Keratinocyte (primary cell): ENCODE measurements at regions not wholly inside any gene's neighbourhood (a gene's known extent, or its start where the extent isn't known, plus 50 kb on each side); places are given as distances from the start of the nearest gene placed in this dataset.

Experiments
- DNase-seq: peaks from one replicate; pipeline ENCODE4 v3.0.0-alpha.2; 2011; ENCODE audit warnings: low read depth, missing footprints, low spot score
- FAIRE-seq: peaks from 2 replicates; lab custom pipeline; 2011; peaks lifted over from hg19 to GRCh38; lab: Jason Lieb, UNC
- H2AFZ ChIP-seq: 2 replicates; pipeline ENCODE4 v1.6.0; 2012; ENCODE audit warnings: low read length, control low read depth, inconsistent platforms; ENCODE audit not compliant: control insufficient read depth
- H3K27ac ChIP-seq: 2 replicates; pipeline ENCODE4 v1.5.1; 2011; ENCODE audit warnings: low read length; ENCODE audit not compliant: control insufficient read depth, insufficient read depth
- H3K27me3 ChIP-seq: 3 replicates; pipeline ENCODE4 v1.6.0; 2011; ENCODE audit warnings: low read length; ENCODE audit not compliant: control insufficient read depth, insufficient read depth; ENCODE audit errors: extremely low read depth
- H3K36me3 ChIP-seq, 2 experiments: 2 replicates in 1 of 2; 3 replicates in 1 of 2; pipeline ENCODE4 v1.5.1; 2011; ENCODE audit warnings: low read length in 2 of 2, mild to moderate bottlenecking in 1 of 2; ENCODE audit not compliant: control insufficient read depth in 2 of 2, insufficient read depth in 2 of 2; ENCODE audit errors: extremely low read depth in 1 of 2
- H3K4me1 ChIP-seq: 3 replicates; pipeline ENCODE4 v1.5.1; 2011; ENCODE audit warnings: low read length; ENCODE audit not compliant: control insufficient read depth, insufficient read depth; ENCODE audit errors: extremely low read depth
- H3K4me2 ChIP-seq: 3 replicates; pipeline ENCODE4 v1.6.0; 2011; ENCODE audit warnings: low read depth, low read length; ENCODE audit not compliant: control insufficient read depth, insufficient read depth; ENCODE audit errors: extremely low read depth
- H3K4me3 ChIP-seq, 3 experiments: fragments of 200-600 bp in 1 of 3; sonication (generic) in 1 of 3; 2 replicates in 2 of 3; 3 replicates in 1 of 3; pipeline ENCODE4 v1.5.1; 2011 to 2016; ENCODE audit warnings: low read length in 3 of 3, mild to moderate bottlenecking in 3 of 3, control low read depth in 2 of 3, inconsistent platforms in 1 of 3, low read depth in 1 of 3, mixed read lengths in 1 of 3, mixed run types in 1 of 3, moderate library complexity in 1 of 3; ENCODE audit not compliant: control insufficient read depth in 2 of 3, insufficient read depth in 2 of 3; ENCODE audit errors: extremely low read depth in 1 of 3
- H3K79me2 ChIP-seq: 2 replicates; pipeline ENCODE4 v1.6.0; 2012; ENCODE audit warnings: low read length; ENCODE audit not compliant: control insufficient read depth, insufficient read depth
- H3K9ac ChIP-seq: 3 replicates; pipeline ENCODE4 v1.6.0; 2011; ENCODE audit warnings: low read length; ENCODE audit not compliant: control insufficient read depth, insufficient read depth; ENCODE audit errors: extremely low read depth
- H3K9me1 ChIP-seq: 3 replicates; pipeline ENCODE4 v1.6.0; 2011; ENCODE audit warnings: low read length; ENCODE audit not compliant: control insufficient read depth, insufficient read depth; ENCODE audit errors: extremely low read depth
- H3K9me3 ChIP-seq: 2 replicates; pipeline ENCODE4 v1.5.1; 2012; ENCODE audit warnings: low read depth, low read length; ENCODE audit not compliant: control insufficient read depth
- H4K20me1 ChIP-seq: 3 replicates; pipeline ENCODE4 v1.6.0; 2011; ENCODE audit warnings: low read length; ENCODE audit not compliant: control insufficient read depth, insufficient read depth; ENCODE audit errors: extremely low read depth
- EZH2 ChIP-seq: IDR thresholded peaks from one replicate; pipeline ENCODE4 v1.6.1; 2012; ENCODE audit warnings: inconsistent platforms, mild to moderate bottlenecking, low read length, moderate library complexity
- dilution Hi-C: fragments of 300-500 bp; cut with MboI; formaldehyde crosslinking; loops from one replicate; pipeline ENCODE4 v1.7.0; 2020; ENCODE audit warnings: low sequenced_read_pairs; ENCODE audit not compliant: extremely low pct_ligation_motif_present
- TF ChIP-seq, protein P1 (sequence below), 3 experiments: IDR thresholded peaks in 1 of 3; conservative IDR thresholded peaks in 1 of 3; optimal IDR thresholded peaks in 1 of 3; 2 replicates in 2 of 3; 3 replicates in 1 of 3; pipeline versions ENCODE3 to v1.5.1; 2011; ENCODE audit warnings: low read length in 3 of 3, mild to moderate bottlenecking in 3 of 3, moderate library complexity in 2 of 3, control low read depth in 1 of 3, inconsistent platforms in 1 of 3; ENCODE audit not compliant: insufficient read depth in 2 of 3; ENCODE audit errors: extremely low read depth in 1 of 3

DNA sequence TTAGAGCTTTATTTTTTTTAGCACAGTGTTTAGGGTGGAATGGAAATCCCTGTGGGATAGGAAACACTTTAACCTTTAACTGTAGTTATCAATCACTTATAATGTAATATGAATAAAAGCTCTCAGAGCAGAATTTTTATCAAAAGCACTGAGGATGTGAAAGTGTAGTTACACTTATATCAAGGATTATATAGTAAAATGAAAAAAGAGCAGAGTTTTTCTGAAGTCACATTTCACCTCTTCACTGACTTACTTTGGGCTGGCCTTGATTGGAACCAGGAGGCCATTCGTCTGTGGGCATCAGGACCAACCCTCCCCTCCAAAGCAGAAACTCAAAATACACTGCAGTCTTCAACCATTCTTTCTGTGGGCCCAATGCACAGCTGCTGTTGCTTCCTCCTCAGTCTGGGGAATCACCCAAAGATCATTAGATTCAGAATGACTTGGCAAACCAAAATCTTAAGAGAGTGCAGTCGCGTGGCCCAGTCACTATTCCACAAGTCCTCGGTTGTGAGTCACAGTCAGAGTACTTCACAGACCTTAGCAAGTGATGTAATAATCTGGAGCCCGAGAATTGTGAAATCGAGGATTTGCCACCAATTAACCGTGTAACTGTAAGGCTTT is 132.6 kb upstream of the COL8A1 start:
- FAIRE-seq = peak; percentile 36
- Histone ChIP-seq H3K36me3 (no peaks in the 10 kb centered on the region), H4K20me1 (no peaks in the 10 kb centered on the region), H3K4me3 (no peak overlapping the region), H3K79me2 (no peaks in the 10 kb centered on the region), H3K4me2 (peak overlapping the region; percentile 42), H3K4me1 (peaks cover 8% of the 10 kb centered on the region), H3K9ac (no peak overlapping the region), H3K9me3 (no peaks in the 10 kb centered on the region), H3K9me1 (peaks cover 3% of the 10 kb centered on the region), H3K27ac (peak overlapping the region; percentile 66), H2AFZ (peak overlapping the region; percentile 20), H3K27me3 (no peaks in the 10 kb centered on the region)
- dilution Hi-C loops = no loop called here
- DNase-seq = peak; percentile 58
- TF ChIP-seq, protein P1, sequence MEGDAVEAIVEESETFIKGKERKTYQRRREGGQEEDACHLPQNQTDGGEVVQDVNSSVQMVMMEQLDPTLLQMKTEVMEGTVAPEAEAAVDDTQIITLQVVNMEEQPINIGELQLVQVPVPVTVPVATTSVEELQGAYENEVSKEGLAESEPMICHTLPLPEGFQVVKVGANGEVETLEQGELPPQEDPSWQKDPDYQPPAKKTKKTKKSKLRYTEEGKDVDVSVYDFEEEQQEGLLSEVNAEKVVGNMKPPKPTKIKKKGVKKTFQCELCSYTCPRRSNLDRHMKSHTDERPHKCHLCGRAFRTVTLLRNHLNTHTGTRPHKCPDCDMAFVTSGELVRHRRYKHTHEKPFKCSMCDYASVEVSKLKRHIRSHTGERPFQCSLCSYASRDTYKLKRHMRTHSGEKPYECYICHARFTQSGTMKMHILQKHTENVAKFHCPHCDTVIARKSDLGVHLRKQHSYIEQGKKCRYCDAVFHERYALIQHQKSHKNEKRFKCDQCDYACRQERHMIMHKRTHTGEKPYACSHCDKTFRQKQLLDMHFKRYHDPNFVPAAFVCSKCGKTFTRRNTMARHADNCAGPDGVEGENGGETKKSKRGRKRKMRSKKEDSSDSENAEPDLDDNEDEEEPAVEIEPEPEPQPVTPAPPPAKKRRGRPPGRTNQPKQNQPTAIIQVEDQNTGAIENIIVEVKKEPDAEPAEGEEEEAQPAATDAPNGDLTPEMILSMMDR (optimal IDR thresholded peaks at IDR 0.05 in 1 of 3, IDR thresholded peaks at IDR 0.05 in 1 of 3, conservative IDR thresholded peaks at IDR 0.05 in 1 of 3; ENCODE audit: extremely low read depth in 1 of 3, insufficient read depth in 2 of 3, low read length in 3 of 3) = no peak
- no peak for TF ChIP-seq EZH2

DNA sequence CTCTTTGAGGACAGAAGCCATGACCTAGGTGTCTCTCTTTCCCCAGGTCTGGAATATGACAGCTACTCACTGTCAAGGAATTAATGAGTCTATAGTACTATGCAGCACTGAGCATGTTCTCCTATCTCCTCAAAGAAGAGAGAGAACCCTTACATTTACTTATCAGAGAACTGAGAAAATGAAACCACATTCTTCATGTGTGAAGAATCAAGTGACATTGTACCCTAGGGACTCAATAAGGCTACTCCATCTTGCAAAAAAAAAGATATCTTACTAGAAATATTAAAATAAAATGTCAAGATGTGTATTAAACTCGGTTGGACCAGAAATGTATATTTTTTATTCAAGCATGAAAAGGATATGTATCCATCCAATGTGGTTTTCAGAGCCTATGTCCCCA is 133.2 kb upstream of the COL8A1 start:
- Histone ChIP-seq H3K36me3 (no peaks in the 10 kb centered on the region), H4K20me1 (no peaks in the 10 kb centered on the region), H3K9me3 (no peaks in the 10 kb centered on the region), H3K9ac (no peak overlapping the region), H3K27ac (no peak overlapping the region), H3K27me3 (no peaks in the 10 kb centered on the region), H3K4me2 (no peak overlapping the region), H2AFZ (no peak overlapping the region), H3K4me1 (peaks cover 13% of the 10 kb centered on the region), H3K4me3 (no peak overlapping the region), H3K9me1 (peaks cover 3% of the 10 kb centered on the region), H3K79me2 (no peaks in the 10 kb centered on the region)
- dilution Hi-C loops = no loop called here
- TF ChIP-seq EZH2 = no peak
- TF ChIP-seq, protein P1 (optimal IDR thresholded peaks at IDR 0.05 in 1 of 3, IDR thresholded peaks at IDR 0.05 in 1 of 3, conservative IDR thresholded peaks at IDR 0.05 in 1 of 3; ENCODE audit: extremely low read depth in 1 of 3, insufficient read depth in 2 of 3, low read length in 3 of 3) = no peak
- FAIRE-seq (no peak), DNase-seq (no peak)
